ENCODE measurements at regions not wholly inside any gene's neighbourhood (a gene's known extent, or its start where the extent isn't known, plus 50 kb on each side); places are given as distances from the start of the nearest gene placed in this dataset.

GRCh38 chr2:51628917-51629316, 597.0 kb upstream of the NRXN1 start:
- TF ChIP-seq, protein P1, sequence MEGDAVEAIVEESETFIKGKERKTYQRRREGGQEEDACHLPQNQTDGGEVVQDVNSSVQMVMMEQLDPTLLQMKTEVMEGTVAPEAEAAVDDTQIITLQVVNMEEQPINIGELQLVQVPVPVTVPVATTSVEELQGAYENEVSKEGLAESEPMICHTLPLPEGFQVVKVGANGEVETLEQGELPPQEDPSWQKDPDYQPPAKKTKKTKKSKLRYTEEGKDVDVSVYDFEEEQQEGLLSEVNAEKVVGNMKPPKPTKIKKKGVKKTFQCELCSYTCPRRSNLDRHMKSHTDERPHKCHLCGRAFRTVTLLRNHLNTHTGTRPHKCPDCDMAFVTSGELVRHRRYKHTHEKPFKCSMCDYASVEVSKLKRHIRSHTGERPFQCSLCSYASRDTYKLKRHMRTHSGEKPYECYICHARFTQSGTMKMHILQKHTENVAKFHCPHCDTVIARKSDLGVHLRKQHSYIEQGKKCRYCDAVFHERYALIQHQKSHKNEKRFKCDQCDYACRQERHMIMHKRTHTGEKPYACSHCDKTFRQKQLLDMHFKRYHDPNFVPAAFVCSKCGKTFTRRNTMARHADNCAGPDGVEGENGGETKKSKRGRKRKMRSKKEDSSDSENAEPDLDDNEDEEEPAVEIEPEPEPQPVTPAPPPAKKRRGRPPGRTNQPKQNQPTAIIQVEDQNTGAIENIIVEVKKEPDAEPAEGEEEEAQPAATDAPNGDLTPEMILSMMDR (IDR thresholded peaks at IDR 0.05), result no peak
- TF ChIP-seq POLR2AphosphoS5 (IDR thresholded peaks at IDR 0.05) (no peak), POLR2A (IDR thresholded peaks at IDR 0.05) (no peak), EP300 (IDR thresholded peaks at IDR 0.05) (no peak)

All from suprapubic skin (tissue), 4 donors.